CD4-positive, alpha-beta T cell treated with Interleukin-15 for 1 hour (primary cell): ENCODE measurements at regions not wholly inside any gene's neighbourhood (a gene's known extent, or its start where the extent isn't known, plus 50 kb on each side); places are given as distances from the start of the nearest gene placed in this dataset.
"Not testable (repeated sequence)": the region's sequence is repeated elsewhere in the genome, so short reads cannot be mapped to it uniquely, and the experiment has no call there.

Source experiments
- DNase-seq: peaks from one replicate; pipeline ENCODE4 v3.0.0-alpha.2; 2020

DNA sequence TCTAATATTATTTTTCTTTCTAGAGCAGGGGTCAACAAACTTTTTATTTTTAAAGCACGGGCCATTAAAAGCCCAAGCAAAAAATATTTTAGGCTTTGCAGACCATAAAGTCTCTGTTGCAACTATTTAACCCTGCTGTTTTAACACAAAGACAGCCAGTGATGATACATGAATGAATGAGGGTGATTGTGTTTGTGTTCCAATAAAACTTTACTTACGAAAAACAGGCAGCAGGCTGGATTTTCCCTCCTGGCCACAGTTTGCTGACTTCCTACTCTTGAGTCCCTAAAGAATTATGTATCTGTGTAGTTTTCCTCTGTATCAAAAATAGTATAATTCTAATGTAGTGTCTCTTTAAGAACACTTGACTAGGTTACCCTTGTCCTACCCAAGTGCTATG is 402.0 kb downstream of the ADCYAP1 start:
- no peak for DNase-seq

DNA sequence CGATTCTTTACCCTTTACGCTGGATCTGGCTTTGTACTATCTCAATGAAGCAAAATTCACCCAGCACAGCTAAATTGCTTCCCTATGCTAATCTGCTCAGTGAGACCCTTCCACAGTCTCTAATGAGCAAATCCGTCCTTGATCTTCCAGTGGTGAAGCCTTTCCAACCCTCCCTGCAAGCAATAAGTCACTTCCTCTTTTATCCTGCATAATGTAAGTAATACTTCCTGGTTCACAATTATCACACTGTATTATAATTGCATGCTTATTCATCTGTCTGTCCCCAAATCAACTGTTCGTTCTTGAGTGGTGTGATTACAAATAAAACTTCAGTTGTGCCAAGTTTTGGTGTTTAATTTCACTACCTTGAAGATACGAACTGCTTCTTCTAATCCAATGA is 404.0 kb downstream of the ADCYAP1 start:
- DNase-seq: no peak

DNA sequence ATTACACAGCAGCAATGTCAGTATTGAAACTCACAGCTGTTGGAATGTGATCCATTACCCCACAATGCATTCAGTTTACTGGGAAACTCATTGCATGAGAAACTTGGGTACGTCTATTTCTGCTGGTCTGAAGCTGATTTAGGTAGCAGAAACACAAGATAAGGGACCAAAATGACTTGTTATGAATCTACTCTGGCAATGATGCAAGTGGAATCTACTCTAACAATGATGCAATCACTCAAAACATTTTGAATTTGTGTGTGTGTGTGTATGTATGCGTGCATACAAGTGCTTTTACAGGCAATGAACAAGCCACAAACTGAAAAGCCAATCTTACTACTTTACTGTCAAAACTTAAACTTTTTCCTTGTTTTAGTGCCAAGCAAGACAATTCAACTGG is 406.7 kb downstream of the ADCYAP1 start:
- no peak for DNase-seq

DNA sequence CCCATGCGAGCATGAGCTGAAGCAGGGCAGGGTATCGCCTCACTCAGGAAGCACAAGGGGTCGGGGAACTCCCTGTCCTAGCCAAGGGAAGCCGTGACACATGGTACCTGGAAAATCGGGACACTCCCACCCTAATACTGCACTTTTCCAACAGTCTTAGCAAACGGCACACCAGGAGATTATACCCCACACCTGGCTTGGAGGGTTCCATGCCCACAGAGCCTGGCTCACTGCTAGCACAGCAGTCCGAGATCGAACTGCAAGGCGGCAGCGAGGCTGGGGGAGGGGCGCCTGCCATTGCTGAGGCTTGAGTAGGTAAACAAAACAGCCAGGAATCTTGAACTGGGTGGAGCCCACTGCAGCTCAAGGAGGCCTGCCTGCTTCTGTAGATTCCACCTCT is 430.7 kb downstream of the ADCYAP1 start:
- DNase-seq: not testable (repeated sequence)

DNA sequence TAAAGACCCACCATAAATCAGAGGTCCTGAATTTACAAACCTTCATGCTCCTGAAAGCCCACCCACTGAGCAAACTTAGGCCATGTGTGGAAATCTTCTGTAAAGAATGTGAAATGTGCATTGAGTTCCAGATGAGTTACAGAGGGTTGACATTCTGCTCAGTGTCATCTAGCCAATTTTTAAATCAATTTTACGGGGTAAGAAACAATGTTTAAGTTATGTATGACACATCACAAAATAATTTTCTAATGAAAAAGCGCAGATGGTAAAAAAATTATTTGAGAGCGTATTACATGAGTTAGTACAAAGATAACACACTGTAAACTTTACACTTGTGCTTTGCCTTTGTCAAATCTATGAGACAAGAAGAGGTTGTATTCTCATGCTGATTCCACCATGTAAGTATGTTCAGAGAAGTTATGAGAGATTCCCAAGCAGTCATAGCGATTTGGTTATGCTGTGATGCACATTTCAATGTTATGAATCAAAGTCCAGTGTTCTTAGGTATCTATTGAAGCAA is 446.3 kb downstream of the ADCYAP1 start:
- no peak for DNase-seq

DNA sequence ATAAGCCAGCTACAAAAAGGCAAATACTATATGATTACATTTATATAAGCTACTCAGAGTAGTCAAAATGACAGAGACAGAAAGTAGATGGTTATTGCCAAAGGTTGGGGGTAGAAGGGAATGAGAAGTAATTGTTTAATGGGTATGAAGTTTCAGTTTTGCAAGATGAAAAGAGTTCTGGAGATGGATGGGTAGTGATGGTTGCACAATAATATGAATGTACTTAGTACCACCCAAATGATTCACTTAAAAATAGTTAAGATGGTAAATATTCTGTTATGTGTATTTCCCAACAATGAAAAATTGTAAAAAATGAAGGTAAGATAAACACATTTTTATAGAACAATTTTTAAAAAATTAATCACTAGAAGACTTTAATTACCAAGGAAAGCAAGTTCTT is 448.4 kb downstream of the ADCYAP1 start:
- no peak for DNase-seq

DNA sequence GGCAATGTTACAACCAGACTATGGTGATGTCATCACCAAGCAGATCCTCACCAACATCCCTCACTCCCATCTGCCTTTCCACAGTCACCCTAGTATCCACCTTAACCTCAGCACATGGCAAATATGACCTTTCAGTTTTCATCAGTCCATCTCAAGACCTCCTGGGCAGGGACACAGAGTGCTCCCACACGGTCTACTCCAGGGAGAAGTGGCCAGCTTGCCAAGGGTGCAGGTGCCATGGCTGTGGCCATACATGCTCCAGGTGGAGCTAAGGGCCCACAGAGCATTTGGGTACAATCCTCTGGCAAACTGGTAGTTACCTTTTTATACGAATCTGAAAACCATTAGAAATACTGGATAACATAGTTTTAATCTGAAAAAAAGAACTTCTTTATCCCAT is 453.1 kb downstream of the ADCYAP1 start:
- DNase-seq: no peak

DNA sequence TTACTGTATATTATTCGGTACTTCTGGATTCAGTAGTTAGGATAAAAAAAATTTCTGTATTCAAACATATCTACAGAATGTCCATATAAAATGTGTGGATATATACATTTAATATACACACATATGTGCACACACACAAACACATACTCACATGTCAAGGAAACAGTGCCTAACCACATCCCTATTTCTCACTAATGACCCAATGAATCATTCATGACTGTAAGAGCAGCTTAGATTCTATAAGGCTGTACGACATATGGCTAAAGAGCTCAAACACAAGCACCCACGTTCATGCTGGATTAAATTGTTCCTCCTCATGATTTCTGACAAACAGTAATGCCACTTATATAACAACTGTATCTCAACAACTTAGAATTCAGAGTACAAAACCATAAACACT is 457.3 kb downstream of the ADCYAP1 start:
- no peak for DNase-seq

DNA sequence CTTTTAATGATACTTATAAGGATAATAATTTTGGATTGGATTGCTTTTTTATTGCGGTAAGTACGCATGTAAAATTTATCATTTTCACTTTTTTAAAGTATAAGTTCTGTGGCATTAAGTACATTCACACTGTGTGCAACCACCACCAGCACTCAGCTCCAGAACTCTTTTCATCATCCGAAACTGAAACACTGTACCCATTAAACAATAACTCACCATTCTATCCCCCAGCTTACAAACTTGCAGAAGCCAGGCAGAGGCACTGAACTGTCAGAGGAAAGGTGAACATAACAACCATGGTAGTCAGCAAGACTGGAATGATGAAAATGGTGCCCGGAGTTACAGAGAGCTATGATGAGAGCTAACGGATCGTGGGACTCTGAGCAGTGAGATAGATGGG is 465.9 kb downstream of the ADCYAP1 start:
- DNase-seq: no peak

DNA sequence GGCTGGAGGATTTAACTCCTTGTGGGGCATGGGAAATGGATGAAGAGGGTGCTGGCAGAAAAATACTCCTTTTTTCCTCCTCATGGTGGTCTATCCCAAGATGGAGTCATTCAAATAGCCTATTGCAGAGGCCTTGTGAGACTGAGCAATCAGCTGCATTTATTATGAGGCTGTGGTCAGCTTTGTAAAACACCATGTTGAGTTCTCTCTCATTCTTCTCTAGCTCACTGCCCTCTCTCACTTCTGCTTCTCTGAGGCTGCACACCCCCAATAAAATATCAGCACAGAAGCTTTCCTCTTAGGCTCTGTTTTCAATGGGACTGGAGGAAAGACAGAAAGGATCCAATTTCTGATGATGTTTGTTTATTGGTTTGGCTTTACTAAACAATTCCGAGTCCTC is 467.1 kb downstream of the ADCYAP1 start:
- no peak for DNase-seq

DNA sequence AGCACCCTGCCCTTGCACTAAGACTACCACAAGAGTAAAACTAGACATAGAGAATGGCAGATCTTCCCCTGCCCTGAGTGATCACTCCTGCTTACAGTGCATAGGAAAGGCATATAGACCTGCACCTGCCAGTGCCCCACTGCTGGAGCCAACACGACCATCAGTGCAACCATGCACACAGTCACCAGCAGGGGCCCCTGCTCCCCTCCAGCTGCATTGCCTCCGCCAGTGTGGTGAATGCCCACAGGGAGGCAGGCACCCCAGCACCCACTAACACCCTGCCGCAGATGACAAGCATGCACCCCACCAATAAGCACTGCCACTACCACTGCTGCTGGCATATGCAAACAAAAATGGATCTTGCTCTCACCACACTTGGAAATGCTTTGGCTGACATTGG is 478.8 kb downstream of the ADCYAP1 start:
- no peak for DNase-seq

DNA sequence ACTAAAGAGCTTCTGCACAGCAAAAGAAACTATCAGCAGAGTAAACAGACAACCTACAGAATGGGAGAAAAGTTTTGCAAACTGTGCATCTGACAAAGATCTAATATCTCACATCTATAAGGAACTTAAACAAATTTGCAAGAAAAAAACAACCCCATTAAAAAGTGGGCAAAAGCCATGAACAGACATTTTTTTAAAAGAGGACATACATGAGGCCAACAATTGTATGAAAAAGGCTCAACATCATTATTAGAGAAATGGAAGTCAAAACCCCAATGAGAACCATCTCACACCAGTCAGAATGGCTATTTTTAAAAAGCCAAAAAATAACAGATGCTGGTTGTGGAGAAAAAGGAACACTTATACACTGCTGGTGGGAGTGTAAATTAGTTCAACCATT is 483.8 kb downstream of the ADCYAP1 start:
- not testable (repeated sequence) for DNase-seq

DNA sequence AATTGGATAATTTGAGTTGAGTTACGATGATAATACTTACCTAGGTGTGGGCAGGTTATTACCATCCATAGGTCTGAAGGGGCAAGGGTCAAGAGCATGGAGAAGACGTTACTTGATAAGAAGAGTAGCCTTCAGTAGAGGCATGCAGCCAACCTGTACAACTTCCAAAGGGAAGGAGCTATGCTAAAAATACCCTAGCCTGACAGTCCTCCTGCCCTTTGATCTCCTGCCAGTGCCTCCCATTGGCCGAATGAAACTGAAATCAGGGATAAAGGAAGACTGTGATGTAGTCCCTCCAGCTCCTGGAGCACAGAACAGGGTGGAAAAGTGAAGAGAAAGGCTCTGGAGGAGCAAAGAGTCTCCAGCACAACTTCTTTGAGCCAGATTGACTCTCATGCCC is 487.4 kb downstream of the ADCYAP1 start:
- DNase-seq: no peak

DNA sequence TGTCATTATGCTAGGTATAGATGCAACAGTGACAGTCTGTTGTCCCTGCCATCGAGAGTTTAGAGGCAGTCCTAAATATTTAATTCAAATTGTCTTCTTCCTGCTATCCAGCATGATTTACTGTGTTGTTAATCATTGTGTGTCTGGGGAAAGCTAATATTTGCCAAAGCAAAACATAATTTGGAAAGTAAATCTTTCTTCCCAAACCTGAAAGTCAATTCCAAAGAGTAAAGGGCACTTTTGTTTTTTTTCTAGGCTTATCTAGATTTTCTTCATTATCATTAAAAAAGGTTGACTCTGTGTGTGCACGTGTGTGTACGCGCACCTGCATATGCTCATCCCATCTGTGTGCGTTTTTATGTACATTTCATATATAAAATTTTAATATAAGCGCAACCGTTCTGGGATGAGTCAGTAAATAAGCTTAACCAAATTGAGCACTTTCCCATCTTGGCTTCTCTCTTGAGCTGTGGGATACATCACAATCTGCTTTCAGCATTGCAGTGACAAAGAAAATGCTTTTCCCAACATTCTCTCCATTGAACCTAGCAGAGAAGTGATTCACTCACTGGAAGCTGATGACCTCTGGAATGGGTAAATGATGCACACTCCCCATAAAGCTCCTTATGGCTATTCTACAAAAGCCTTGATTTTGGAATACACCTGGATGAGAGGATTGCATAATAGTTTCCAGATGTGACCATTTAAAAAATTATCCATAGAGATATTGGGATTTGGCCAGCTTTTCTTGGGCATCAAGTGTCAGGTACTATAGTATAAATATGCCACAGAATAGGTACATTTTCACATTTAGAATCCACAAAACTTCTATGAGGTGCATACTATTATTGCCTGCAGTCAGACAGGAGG is 488.4 kb downstream of the ADCYAP1 start:
- DNase-seq: no peak

DNA sequence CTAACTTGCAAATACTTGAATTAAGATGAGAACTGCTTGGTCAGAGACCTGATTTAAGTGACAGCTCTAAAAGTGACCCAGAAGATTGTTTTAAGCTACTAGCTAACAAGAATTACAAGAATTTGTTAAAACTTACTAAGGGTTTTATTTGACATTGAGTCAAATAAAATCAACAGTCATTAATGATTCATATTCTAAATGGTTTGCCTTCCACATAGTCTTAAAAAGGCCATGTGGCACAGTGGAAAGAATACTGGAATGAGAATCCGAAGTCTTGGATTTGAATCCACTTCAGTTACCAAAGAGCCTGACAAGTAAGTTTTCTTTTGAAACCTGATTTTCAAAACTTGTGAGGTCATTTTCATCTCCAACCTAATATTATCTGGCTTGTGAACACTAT is 489.3 kb downstream of the ADCYAP1 start:
- no peak for DNase-seq

DNA sequence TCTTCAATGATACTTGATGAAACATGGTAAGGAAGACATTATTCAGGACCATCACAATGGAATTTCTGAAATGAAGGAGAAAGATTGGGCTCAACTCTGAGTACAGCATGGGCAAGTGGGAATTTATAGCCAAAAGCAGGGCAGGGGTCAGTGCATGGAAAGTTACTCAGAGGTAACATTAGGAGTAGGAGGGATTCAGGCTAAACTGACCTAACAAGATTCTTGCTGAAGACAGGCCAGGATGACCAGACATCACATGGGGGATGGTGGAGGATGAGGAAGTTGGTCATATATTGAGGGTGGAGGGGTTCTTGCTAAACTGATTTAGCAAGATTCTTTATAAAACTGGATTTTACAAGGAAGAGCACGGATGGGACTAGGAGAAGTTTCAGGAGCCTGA is 489.8 kb downstream of the ADCYAP1 start:
- no peak for DNase-seq

DNA sequence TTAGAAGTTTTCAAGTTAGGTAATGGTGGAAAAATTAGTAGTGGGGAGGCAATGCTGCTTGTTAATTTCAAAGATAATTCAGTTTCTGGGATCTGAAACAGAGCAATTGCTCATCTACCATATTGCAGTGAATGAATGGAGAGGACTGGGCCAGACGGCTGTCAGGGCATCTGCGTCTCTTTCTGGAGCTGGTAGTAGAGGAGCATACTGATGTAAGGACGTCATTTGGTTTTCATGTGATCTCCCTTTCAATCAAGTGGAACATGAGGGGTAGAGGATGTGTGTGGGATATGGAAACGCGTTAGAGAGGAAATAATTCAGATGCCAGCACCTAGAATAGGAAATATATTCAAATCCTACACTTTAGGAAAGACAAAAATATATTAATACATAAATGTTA is 490.3 kb downstream of the ADCYAP1 start:
- no peak for DNase-seq

DNA sequence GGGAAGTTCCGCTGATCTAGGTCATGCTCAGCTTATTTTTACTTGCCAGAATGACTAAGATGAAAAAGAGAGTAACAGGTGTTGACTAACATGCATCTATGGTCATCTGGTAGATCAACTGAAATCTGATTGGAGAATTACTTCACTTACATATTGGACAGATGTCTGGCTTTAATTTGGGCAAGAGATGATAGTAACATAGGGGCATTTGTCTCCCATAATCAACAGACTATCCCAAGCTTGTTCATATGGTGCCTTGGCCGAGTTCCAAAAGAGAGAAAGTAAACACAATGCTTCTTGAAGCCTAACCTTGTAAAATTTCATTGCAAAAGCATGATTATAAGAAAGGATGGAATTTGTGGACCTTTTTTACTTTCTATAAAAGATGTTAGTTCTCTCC is 503.7 kb downstream of the ADCYAP1 start:
- DNase-seq: no peak

DNA sequence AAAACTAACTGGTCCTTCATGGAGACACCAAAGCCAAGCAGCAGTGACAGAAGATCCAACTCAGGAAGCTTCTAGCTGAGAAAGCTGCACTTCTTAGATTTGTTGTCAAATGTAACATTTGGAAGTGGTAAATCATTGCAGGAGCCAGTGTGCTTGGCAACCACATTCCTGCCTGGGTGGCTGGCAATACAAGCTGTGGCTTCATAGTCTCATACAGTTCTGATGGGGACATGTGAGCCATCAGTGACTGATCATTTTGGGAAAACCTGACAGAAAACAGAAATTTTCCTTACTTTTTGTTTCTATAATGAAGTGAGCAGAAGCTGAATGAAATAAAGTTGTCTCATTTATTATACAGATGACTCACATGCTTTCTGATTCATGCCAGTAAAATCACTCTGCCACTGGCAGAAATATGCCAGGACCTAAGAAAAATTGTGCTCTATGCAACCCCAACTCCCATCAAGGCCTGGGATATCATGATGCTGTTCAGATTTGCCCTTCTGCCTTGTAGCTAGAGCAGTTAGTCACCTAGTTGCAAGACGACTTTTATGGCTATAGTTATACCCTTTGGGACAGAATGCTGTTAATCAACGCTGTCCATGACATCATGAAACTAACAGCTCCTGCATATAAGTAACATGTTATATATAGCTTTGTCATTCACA is 508.1 kb downstream of the ADCYAP1 start:
- DNase-seq: no peak

DNA sequence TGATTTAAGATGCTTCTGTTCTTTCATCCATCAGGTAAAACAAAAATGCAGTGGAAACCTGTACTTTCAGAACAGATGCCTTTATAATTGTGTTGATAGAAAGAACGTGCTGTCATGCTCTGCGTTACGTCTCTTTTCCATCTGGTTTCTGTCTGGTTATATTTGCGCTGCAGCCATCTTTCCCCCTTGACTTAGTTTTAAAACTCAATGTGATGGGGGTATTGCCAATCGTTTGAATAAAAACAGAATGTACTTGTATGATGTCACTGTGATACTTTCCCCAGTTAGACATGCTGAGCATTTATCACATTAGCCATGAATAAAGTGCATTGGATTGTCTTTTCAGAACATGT is 508.6 kb downstream of the ADCYAP1 start:
- DNase-seq: no peak

DNA sequence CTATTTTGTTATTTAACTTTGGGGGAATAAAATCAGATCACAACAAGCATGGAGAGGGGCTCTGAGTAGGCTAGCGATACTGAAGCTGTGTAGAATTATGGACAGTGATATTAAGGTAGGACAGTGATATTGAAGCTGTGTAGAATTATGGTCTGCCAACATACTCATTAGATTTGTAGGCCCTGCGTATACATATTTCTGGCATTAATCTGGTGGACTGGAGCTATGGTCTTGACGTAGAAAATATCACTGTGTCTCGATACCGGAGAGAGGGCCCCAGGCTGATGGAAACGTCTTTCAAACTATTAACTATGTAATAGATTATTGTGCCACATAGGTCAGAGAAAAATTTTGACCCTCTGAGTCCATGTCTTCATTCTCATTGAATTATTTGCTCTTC is 511.4 kb downstream of the ADCYAP1 start:
- DNase-seq: no peak

DNA sequence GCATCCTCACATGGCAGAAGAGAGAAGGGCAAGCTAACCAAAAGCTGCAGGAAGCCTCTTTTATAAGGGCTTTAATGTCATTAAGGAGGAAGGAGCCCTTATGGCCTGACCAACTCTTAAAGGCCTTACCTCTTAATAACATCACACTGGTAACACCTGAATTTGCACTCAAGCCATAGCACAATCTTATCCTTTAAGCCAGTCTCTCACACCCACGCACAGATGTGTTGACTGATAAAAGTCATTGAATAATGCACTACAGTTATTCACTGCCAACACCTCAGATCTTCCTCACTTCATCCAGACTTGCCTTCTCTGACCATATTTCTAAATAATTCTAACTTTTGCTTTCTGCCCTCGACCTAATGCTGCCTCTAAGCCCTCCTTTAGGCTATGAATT is 516.8 kb downstream of the ADCYAP1 start:
- DNase-seq: no peak

DNA sequence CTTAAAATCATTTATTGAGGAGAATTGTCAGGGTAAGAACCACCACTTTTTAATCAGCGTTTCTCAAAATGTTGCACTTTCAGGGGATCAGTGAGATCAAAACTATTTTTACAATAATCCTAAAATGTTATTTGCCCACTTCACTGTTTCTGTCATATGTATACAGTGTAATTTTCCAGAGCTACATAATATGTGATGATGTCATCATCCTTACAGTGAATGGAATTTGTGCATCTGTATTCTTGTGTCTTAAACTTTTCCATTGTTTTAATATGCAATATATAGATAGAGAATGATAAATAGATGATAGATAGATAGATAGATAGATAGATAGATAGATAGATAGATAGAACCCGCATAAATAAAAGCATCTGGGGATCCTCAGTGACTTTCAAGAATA is 518.0 kb downstream of the ADCYAP1 start:
- DNase-seq: no peak

DNA sequence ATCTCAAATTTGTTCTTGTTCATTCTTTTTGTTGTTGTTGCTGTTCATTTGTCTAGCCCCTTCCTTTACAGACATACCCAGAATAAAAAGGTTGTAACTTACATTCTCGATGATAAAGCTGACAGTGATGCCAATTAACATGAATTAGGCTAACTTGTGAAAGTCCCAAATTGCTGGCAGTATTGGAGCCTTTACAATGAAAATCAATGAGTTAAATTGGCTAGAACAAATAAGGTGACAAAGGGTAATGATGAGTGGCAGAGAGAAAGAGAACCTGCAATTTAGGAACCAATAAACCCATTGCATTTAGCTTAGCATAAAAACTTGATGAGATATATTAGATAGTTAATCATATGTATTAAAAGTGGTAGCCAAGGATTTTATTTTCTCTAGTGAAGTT is 521.0 kb downstream of the ADCYAP1 start:
- no peak for DNase-seq

DNA sequence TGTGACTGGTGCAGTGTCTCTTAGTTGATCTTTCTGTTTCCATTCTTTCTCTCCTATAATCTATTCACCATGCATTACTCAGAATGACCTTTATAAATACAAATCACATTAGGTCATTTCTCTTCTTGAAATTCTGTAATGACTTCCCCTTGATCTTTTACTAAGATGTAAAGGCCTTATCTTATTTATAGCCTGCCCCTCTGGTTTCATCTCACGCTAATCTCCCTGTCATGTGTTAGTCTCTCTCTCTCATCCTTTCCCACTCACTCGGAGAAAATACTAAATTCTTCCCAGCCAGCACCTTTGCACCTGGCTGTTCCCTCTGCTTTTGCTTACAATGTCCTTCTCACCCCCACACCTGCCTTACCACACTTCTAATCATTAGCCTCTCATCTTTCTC is 530.8 kb downstream of the ADCYAP1 start:
- DNase-seq: no peak
